Caki2 (cell line): ENCODE measurements at regions not wholly inside any gene's neighbourhood (a gene's known extent, or its start where the extent isn't known, plus 50 kb on each side); places are given as distances from the start of the nearest gene placed in this dataset.

Experiments
- DNase-seq: peaks from one replicate; pipeline ENCODE4 v3.0.0-alpha.2; 2015; ENCODE audit warnings: low read depth
- in situ Hi-C: cut with HindIII; loops from 2 replicates; pipeline ENCODE4 v1.10.0; 2016; ENCODE audit warnings: low sequenced_read_pairs, low pct_unique_long_range_greater_than_20kb, mixed read lengths

DNA sequence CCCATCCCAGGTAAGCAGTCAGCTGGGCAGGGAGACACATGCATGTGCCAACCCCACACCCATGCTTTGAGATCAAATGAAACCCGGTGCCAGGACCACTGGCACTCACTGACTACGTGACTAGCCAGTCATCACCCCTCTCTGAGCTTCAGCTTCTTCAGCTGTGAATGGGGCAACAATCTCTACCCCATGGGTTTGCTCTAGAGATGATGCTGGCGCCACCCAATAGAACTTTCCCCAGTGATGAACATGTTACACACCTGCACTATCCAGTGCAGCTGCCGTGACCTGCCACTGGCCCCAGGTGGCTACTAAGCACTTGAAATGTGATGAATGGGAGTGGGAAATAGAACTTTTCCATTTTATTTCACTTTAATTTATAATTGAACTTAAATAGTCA lies 70.3 kb downstream of the PITPNM2 start:
- in situ Hi-C loops = no loop called here
- DNase-seq = no peak

DNA sequence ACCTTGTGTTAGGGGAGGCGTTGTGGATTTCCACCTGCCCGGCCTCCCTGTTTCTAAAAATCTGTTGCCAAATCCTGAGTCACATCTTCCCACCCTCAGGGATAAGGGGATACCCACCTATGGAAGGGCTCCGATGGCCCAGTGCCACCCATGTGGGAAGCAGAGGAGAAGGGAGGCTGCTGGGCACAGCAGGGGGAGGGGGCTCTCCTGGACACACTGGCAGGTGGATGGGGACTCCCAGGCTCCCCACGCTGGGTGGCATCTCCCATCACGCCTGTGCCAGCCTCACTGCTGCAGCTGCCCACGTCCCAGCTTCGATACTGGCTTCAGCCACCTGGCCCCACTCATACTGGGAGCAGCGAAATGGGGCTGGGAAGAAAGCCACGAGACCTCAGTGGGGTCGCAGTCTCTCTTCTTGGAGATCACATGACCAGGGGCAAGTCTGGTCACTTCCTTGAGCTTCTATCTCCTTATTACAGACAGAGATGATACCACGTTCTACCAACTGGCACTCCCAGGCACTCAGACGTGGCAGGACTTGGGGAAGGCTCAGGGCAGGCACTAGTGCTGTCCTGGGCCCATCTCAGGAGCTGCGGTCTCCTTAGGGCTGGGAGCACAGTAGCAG lies 72.2 kb downstream of the PITPNM2 start:
- DNase-seq = no peak
- in situ Hi-C loops = no loop called here

DNA sequence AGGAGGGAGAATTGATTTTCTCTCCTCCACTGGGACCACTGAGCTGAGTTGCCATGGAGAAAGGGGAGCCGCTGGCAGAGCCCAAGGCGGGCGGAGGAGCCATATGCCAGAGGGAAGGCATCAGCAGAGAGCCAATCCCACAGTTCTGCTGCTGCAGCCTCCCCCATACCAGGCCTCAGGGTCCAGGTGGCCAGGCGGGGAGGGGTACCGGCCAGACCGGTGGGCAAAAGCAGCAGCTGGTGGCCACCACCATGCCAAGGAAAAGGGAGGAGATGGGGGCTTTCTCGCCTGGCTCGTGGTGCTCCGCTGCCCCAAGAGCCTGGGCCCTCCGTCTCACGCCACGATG lies 72.8 kb downstream of the PITPNM2 start:
- DNase-seq = no peak
- in situ Hi-C loops = no loop called here

DNA sequence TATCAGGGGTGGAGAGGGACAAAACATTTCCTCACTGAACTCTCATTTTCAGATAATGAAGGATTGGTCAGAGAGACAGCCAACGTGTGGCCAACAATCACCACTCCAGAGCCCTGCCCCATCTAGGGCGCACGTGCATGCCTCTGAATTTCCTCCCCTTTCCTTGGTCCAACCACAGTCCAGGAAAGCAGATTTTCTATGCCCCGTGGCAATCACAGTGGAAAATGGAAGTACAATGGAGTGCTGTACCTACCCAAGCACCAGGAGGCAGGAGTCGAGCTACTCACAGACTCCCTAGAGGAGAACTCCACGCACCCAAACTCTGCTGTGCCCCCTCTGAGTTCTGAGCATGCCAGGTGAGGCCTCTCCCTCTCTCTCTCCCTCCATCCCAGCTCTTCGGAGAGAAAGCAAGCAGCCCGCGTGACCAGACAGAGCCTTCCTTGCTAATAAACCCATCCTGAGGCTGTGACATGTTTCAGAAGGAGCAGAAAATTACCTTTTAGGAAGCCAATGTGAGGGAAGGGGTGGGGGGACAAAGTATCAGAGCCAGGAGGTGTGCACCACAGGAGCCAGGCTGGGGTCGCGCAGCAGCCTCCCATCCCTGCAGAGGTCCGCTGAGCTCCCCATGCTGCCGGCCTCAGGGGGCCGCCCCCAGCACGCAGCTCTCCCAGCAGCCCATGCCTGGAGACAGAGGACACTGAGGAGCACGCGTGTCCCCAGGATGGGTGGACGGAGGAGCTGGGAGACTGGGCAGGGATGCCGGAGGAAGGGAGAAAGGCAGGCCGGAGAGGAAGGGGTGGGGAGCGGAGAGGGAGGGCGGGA lies 73.4 kb downstream of the PITPNM2 start:
- in situ Hi-C loops = no loop called here
- DNase-seq = no peak

DNA sequence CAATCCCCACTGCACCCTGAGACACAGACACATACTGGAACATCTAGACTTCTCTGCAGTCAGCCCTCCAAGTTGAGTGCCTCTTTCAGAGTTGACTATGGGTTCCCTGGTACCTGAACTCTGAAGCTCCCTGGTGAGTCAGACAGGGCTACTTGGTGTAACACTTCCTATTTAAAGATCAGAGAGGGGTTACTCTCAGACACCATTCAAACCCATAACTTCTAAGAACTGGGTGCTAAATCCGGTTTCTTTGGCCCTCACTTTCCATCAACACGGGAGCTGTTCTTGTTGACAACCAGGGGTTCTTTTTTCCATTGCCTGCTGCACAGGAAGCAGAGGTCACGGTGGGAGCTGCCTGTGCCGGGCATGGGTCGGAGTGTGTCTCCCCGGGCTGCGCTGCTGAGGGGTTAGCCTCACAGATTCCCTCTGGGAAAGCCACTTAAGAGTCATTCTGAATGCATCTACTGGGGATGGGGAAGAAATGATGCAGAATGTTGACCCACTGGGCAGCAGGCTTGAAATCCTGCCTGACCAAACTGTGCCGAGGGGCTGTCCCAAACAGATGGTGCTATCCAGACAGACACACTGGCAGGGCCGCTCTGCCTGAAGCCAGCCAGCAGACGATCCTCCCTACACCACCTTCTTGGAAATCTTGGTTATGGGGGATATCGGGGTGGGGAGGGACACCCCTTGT lies 74.1 kb downstream of the PITPNM2 start:
- DNase-seq = no peak
- in situ Hi-C loops = no loop called here

DNA sequence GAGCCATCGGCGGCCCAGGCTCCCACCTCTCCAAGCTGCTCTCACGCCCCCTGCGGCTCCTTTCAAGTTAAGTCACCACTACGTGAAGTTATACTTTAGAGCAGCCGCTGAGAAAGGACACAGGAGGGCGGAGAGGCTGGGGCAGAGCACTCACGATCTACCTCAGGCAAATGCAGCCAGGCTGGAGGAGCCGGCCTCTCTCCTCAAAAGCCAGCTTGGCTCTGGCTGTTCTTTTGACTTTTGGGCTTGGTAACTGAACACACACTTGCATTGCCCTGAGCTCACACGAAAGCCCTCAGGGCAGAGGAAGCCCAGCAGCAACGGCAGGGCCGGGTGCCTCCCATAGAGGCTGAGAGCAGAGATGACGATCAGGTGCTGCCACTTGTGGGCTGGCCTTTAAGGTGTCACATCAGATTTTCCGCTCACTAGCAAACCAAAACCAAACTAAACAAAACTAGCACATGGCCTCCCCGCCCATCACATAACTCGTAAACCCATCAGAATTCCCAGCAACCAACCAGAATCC lies 75.2 kb downstream of the PITPNM2 start:
- in situ Hi-C loops = no loop called here
- DNase-seq = peak; percentile 18

DNA sequence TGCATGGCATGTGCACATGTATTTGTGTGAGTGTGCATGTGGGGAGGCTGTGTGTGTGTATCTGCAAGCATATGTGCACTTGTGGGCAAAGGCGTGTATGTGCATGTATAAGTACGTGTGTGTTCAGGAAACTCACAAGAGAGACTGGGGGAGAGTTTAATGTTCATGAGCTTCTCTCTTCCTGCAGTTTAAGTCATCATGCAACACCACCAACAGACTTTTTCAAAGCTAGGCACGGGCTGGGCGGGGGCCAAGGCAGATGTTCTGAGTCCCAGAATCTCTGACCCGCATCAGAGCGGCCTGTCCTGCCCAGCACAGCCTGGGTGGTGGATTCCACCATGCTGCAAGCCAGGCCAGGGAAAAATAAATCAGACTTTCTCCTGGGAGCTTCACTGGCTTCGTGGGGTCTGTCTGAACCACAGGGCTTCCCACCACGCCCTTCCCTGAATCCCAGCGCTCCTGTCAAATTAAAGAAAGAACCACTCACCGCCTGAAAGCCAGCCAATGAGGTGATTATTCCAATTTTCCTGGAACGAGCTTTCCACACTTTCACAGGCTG lies 75.7 kb downstream of the PITPNM2 start:
- in situ Hi-C loops = no loop called here
- no peak for DNase-seq

DNA sequence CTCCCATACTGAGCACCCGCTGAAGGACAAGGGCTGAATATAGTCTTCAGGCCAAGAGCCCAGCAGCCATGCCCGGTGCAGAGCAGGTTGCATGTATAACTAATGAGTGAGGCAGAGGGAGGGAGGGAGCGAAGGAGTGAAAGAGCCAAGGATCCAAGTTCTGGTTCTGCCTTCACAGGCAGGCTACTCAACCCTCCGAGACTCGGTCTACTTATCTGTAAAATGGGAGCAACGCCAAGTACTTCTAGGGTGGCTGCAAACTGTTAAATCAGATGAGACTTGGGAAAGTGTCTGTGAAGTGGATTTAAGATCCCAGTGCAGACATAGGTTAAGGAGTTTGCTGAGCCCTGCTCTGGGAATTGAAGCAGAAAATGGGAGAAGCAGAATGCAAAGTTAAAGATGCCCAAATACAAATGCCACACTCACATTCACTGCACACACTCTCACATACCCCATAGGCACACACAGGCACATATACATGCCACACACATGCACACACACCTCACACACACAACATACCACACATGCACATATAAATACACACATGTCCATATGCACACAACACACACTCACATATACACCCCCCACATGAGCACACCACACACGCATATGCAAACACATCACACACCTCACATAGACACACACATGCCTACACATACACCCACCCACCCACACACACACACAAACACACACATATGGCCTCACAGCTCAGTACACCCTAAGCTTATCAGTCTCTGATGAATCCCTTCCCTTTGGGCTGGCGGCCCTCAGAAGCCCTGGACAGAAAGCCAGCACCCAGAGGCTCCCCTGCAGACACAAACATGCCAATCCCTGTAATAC lies 76.7 kb downstream of the PITPNM2 start:
- in situ Hi-C loops = no loop called here
- no peak for DNase-seq

DNA sequence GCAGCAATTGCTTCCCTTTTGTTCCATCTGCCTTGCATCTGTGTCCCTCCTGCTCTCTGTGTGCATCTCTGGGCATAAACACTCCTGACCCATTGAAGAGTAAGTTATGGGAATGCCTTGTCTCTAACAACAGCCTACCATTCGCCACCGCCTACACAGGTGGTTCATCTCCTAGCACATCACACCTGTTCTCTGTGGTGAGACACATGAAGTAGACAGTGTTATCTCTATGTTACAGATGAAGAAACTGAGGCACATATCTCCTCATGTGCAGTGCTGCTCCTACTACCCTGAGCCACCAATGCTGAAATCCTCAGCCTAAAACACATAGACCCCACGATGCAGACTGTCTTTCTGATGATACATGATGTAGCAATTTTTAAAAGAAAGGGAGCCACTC lies 77.6 kb downstream of the PITPNM2 start:
- in situ Hi-C loops = no loop called here
- DNase-seq = no peak

DNA sequence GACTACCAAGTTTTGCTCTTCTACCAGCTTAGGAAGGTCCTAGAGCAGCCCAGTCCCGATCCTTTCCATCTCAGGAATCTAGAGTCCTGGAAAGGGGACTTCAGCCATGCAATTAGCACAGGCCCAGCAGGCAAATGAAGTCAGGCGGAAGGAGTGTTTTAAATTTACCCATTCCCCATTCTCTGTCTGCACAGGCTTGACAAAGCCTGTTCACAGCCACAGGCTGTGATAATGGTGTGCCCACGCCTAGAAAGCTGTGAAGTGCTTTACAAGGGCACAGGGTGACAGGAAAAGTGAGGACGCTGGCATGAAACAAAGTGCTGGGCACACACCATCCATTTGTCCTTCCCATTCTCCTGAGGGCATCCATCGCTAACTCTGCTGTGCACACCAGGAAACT lies 79.0 kb downstream of the PITPNM2 start:
- in situ Hi-C loops = no loop called here
- DNase-seq = no peak

DNA sequence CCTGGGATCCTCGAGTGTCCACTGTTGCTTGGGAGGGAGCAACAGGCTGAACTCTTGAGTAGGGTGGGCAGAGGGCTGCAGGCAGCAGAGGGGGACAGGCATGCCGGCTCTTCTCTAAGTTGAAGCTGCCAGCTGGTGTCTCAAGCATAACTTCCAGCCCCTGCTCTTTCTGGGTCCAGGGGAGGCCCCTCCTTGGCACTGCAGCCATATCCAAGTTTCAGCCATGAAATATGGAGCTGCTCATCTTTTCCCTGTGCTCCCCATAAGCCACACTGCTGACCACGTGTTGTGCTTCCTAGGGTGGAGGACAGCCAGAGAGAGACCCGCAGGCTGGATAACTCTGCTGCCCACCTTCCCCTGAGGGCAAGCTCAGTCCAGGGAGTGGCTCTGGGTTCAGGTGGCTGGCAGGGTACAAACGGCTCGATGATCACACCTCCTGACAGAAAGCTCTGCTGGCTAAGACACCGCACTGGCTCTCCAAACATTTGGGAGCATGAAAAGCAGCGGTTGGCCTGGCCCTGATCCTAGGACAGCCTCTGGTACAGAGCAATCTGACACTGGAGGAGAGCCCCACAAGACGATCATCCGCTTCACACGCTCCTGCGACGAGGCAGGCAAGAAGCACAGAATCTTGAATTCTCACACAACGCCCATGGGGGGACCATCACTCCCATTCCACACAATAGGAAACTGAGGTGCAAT lies 79.6 kb downstream of the PITPNM2 start:
- in situ Hi-C loops = no loop called here

DNA sequence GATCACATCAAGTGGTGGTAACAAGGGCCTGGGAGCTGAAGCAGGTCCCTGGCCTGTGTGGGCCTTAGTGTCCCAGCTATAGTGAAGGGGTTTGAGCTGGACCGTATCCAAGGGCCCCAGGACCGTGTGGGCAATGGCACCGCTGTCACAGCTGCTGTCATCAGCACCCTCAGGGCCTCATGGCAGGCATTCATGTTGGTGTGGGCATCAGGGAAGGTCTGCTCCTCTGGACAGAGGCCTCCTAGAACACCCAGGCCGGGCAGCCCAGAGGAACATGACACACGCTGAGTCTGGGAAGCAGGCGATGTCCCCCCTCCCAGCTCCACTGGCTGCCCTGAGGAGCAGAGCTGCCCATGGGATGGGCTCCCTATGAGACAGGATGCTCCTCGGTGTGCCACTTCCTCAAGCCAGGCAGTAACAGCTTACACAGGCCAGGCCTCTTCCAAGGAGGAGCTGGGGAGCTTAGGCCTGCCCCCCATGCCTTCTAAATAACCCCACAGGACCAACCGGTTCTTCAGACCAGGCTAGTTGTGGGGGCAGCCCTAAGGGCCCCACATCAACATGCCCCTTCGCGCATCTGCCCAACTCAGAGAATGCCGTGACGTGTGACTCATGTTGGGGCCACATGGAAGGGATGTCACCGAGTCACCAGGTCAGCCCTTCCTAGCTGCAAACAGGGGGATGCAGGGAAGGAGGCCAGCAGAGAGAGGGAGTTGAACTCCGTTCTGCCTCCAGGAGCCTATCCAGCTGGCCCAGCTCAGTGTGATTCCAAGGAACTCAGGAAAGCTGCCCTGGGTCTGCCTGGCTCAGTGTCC lies 80.4 kb downstream of the PITPNM2 start:
- in situ Hi-C loops = no loop called here
- no peak for DNase-seq

More for the DNA sequence above, 79.6 kb downstream of the PITPNM2 start:
- DNase-seq = no peak

DNA sequence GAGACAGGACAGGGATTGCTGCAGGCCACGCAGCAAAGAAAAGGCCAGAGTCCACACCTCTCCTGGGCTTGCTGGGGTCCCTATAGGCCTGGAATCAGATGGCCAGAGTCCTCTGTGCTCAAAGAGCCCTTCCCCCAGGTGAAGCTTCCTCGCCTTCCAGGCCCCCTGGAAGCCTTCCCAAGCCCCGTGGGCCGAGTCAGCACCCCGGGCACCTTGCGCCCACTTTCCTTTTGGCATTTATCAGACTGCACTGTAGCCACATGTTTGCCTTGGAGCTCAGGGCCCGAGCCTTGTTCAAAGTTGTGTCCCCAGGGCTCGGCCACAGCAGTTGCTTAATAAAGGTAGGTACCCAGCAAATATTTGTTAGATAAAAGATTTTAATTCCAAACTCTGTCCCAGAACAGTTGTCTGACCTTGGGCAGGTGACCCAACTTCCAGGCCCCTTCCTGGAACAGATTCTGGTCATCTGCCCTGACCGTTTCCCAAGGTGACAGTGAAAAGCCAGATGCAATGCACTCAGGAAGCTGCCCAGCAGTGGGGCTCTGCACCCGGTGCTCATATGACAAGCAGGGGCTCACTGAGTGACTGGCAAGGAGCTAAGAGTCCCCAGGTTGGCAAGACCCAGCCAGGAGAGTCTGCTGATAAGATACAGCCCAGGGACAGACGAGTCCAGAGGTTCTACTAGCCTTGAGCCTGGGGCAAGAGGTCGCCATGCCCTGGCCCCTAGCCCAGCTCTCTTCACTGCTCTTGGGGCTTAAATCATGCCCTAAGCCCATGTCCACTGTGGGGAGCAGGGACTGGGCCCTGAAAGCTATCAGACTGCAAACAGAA lies 81.2 kb downstream of the PITPNM2 start:
- no peak for DNase-seq
- in situ Hi-C loops = no loop called here

DNA sequence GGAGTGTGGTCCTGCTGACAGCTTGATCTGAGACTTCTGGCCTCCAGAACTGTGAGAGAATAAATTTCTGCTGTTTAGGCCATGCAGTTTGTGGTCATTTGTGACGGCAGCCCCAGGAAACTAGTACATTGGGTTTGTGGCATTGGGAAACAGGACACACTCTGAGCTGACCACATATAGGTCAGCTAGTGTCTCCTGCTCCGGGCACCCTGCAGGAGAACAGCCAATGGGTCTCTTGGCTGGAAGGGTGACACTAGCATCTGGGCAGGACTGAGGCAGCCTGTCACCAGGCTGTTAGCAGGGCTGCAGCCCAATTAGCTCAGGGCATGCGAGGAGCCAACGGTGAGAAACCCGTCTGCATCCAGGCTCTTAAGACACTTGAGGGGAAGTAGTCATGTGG lies 83.2 kb downstream of the PITPNM2 start:
- no peak for DNase-seq
- in situ Hi-C loops = no loop called here

DNA sequence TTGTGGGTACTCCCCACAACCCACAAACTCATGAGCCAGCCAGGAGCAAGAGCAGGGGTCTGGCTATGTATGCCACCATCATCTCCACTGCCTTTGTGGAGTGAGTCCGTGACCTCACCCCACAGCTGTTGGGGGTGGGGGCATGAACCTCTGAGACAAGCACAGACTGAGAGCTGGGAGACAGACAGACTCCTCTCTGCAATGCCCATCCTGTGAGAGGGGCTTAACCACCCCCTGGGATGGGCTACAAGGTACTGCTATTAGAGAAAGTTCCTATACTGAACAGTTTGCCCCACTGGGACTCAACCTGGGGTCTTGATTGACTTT lies 84.5 kb downstream of the PITPNM2 start:
- DNase-seq = no peak

DNA sequence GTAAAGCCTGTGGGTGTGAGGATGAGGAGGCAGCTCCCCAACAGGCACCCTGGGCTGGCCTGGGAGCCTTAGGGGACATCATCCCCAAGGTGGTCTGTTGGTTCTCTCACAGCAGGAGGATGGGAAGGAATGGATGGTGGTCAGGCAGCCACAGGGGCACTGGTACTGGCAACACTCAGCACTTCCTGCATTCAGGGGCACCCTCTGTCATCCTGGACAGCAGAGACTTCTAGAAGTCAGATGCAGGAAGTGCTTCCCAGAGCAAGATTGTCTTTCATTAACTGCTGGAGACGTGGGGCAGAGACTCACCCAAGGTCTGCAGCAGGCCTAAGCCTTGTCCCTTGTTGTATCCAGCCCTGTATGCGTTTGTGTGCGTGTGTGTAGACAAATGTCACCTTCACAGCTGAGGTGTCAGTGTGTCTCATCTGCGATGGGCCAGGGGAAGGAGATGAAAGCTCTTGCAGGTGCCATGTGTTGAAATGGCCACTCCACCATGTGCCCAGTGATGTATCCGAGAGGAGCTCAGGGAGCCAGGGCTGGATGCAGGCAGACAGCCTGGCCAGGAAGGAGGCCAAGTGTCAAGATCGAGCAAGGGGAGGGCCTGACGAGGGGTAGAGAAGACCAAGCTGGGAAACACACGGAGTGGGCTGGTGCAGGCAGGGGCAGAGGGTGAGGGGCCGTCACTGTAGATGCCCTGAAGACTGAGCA lies 85.1 kb downstream of the PITPNM2 start:
- in situ Hi-C loops = no loop called here
- no peak for DNase-seq

More for the DNA sequence above, 84.5 kb downstream of the PITPNM2 start:
- in situ Hi-C loops = no loop called here
